Prostate gland (tissue), 2 donors: ENCODE measurements at regions not wholly inside any gene's neighbourhood (a gene's known extent, or its start where the extent isn't known, plus 50 kb on each side); places are given as distances from the start of the nearest gene placed in this dataset.

Source experiments
- DNase-seq: peaks from one replicate; pipeline ENCODE4 v3.0.0-alpha.2; 2019; ENCODE audit warnings: low spot score
- H3K27ac ChIP-seq, 2 donors: fragments of 200-600 bp; sonication (generic); 2 replicates each; pipeline ENCODE4 v1.5.1; 2017 to 2019
- H3K27me3 ChIP-seq: fragments of 200-600 bp; sonication (generic); replicated peaks from 2 replicates; pipeline ENCODE4 v1.5.1; 2019; ENCODE audit not compliant: insufficient read depth
- H3K36me3 ChIP-seq, 2 donors: fragments of 200-600 bp; sonication (generic); 1 replicate in 1 of 2; 2 replicates in 1 of 2; pipeline versions ENCODE4 v1.5.1 to v1.8.1; 2017 to 2019
- H3K4me1 ChIP-seq: fragments of 200-600 bp; sonication (generic); replicated peaks from 2 replicates; pipeline ENCODE4 v1.5.1; 2019
- H3K4me3 ChIP-seq, 2 donors: fragments of 200-600 bp; sonication (generic); 2 replicates each; pipeline ENCODE4 v1.5.1; 2017 to 2019
- H3K9me3 ChIP-seq: fragments of 200-600 bp; sonication (generic); 2 replicates; pipeline ENCODE4 v1.5.1; 2017
- CTCF ChIP-seq, 4 experiments: fragments of 200-600 bp in 2 of 4; fragments of 450-650 bp in 2 of 4; sonication (generic) in 2 of 4; IDR thresholded peaks; 1 replicate in 3 of 4; 2 replicates in 1 of 4; pipeline ENCODE4 v1.5.1; 2016 to 2019; ENCODE audit warnings: antibody characterized with exemption in 4 of 4, mild to moderate bottlenecking in 2 of 4, moderate library complexity in 2 of 4
- POLR2A ChIP-seq: fragments of 450-650 bp; IDR thresholded peaks from one replicate; pipeline ENCODE4 v1.6.1; 2016; ENCODE audit warnings: antibody characterized with exemption, mild to moderate bottlenecking
- POLR2AphosphoS5 ChIP-seq: sonication (generic); formaldehyde crosslinking; IDR thresholded peaks from one replicate; pipeline ENCODE4 v1.6.1; 2017; ENCODE audit warnings: antibody characterized with exemption
- WGBS: methylation state at CpG from one replicate; pipeline ENCODE4 v1.1.5; 2018; 5-methylcytosine and 5-hydroxymethylcytosine counted together
- intact Hi-C: fragments of 100-400 bp; cut with DNase I; formaldehyde crosslinking; loops from one replicate; pipeline ENCODE4 v1.14.2; 2022

- DNase-seq = no peak
- no peaks in the 10 kb centered on the region for H3K4me1 ChIP-seq
Observed at GRCh38 chr3:53957831-53958230, 66.2 kb upstream of the SELENOK start.

GRCh38 chr3:53956586-53956985, 64.9 kb upstream of the SELENOK start:
- no peaks in the 10 kb centered on the region for H3K27me3 ChIP-seq
- H3K4me3 ChIP-seq = no peak overlapping the region
- TF ChIP-seq POLR2AphosphoS5 (no peak), CTCF (IDR thresholded peaks at IDR 0.05) (no peak), POLR2A (no peak)
- WGBS = 66% methylated on average over 6 of the region's 6 CpGs
- H3K9me3 ChIP-seq = no peaks in the 10 kb centered on the region
- H3K36me3 ChIP-seq = no peaks in the 10 kb centered on the region
- intact Hi-C loops = no loop called here
- DNase-seq = no peak
- no peaks in the 10 kb centered on the region for H3K4me1 ChIP-seq
- H3K27ac ChIP-seq = no peak overlapping the region

More at GRCh38 chr3:53957831-53958230, 66.2 kb upstream of the SELENOK start:
- Histone ChIP-seq H3K9me3 (no peaks in the 10 kb centered on the region), H3K4me3 (no peak overlapping the region), H3K27ac (no peak overlapping the region), H3K27me3 (no peaks in the 10 kb centered on the region), H3K36me3 (no peaks in the 10 kb centered on the region)
- 92% methylated on average over 10 of the region's 10 CpGs for WGBS
- TF ChIP-seq POLR2AphosphoS5 (no peak), CTCF (IDR thresholded peaks at IDR 0.05) (no peak), POLR2A (no peak)
- intact Hi-C loops = no loop called here

GRCh38 chr3:53949541-53949940, 57.9 kb upstream of the SELENOK start:
- no peaks in the 10 kb centered on the region for H3K4me1 ChIP-seq
- intact Hi-C loops = loop anchor here (10.0 kb wide), 3 partner anchors 175 to 905 kb away; partner anchors contain the start of gene CACNA2D3
- H3K36me3 ChIP-seq = no peaks in the 10 kb centered on the region
- no peak for TF ChIP-seq POLR2A
- TF ChIP-seq CTCF (IDR thresholded peaks at IDR 0.05) = no peak
- no peak for TF ChIP-seq POLR2AphosphoS5
- 53% methylated on average over 2 of the region's 2 CpGs for WGBS
- no peak for DNase-seq
- no peak overlapping the region for H3K27ac ChIP-seq
- no peaks in the 10 kb centered on the region for H3K9me3 ChIP-seq
- no peak overlapping the region for H3K4me3 ChIP-seq
- no peaks in the 10 kb centered on the region for H3K27me3 ChIP-seq

- TF ChIP-seq POLR2A = no peak
- TF ChIP-seq CTCF (IDR thresholded peaks at IDR 0.05) = no peak
- H3K9me3 ChIP-seq = no peaks in the 10 kb centered on the region
- H3K4me1 ChIP-seq = no peaks in the 10 kb centered on the region
- WGBS = 91% methylated on average over 1 of the region's 1 CpG
- no peak for DNase-seq
- H3K27ac ChIP-seq = no peak overlapping the region
- H3K36me3 ChIP-seq = no peaks in the 10 kb centered on the region
- H3K27me3 ChIP-seq = no peaks in the 10 kb centered on the region
- H3K4me3 ChIP-seq = no peak overlapping the region
- intact Hi-C loops = loop anchor here (10.0 kb wide), 3 partner anchors 177 to 907 kb away; partner anchors contain the start of gene CACNA2D3
Observed at GRCh38 chr3:53948174-53948573, 56.5 kb upstream of the SELENOK start.

GRCh38 chr3:53944028-53944427, 52.4 kb upstream of the SELENOK start:
- Histone ChIP-seq H3K36me3 (no peaks in the 10 kb centered on the region), H3K9me3 (no peaks in the 10 kb centered on the region), H3K27ac (no peak overlapping the region), H3K4me3 (no peak overlapping the region), H3K27me3 (no peaks in the 10 kb centered on the region), H3K4me1 (no peaks in the 10 kb centered on the region)
- no peak for TF ChIP-seq CTCF (IDR thresholded peaks at IDR 0.05)
- TF ChIP-seq POLR2AphosphoS5 = no peak
- no peak for TF ChIP-seq POLR2A
- intact Hi-C loops = loop anchor here (10.0 kb wide), 3 partner anchors 181 to 911 kb away; partner anchors contain the start of gene CACNA2D3
- WGBS = 71% methylated on average over 3 of the region's 3 CpGs
- no peak for DNase-seq
